ENCODE measurements at regions not wholly inside any gene's neighbourhood (a gene's known extent, or its start where the extent isn't known, plus 50 kb on each side); places are given as distances from the start of the nearest gene placed in this dataset.
"Not testable (repeated sequence)": the region's sequence is repeated elsewhere in the genome, so short reads cannot be mapped to it uniquely, and the experiment has no call there.

GRCh38 chr6:141460743-141461484 is 671.8 kb upstream of the GJE1 start:
- no peaks in the 10 kb centered on the region for H3K79me1 ChIP-seq (ENCODE audit: low read length)

GRCh38 chr6:141460245-141460644 is 672.5 kb upstream of the GJE1 start:
- WGBS (ENCODE audit: extremely low coverage, insufficient coverage, low lambda C conversion rate), result no CpG with 5 or more reads among the region's 5 CpGs
- peak overlapping the region; percentile 70 for H3K27ac ChIP-seq (ENCODE audit: low read depth, low read length)
- DNase-seq, result peak; percentile 94
- H3K56ac ChIP-seq (ENCODE audit: low read length); H3K79me2 ChIP-seq (ENCODE audit: control insufficient read depth, insufficient read depth, low read length); H2BK120ac ChIP-seq (ENCODE audit: low read depth, low read length); H3K36me3 ChIP-seq (ENCODE audit: control insufficient read depth, insufficient read depth, low read length); H2BK15ac ChIP-seq (replicated peaks; ENCODE audit: low read depth); H3K79me1 ChIP-seq (ENCODE audit: low read length); H3K9ac ChIP-seq (ENCODE audit: low read length); H3K4me3 ChIP-seq (ENCODE audit: low read length); H4K8ac ChIP-seq (ENCODE audit: low read depth, low read length); H3K4me1 ChIP-seq (ENCODE audit: control insufficient read depth, low read depth, low read length); H3K27me3 ChIP-seq (ENCODE audit: insufficient read depth, low read length, poor library complexity); H2AK5ac ChIP-seq (ENCODE audit: low read length); H3K23ac ChIP-seq (ENCODE audit: low read length); H2BK5ac ChIP-seq (ENCODE audit: low read length); H3K4me2 ChIP-seq (ENCODE audit: low read length); H4K5ac ChIP-seq (ENCODE audit: low read length): not testable (repeated sequence)
- H3K4ac ChIP-seq (ENCODE audit: low read depth, low read length), result peak overlapping the region; percentile 36
- peak overlapping the region; percentile 68 for H3K18ac ChIP-seq (ENCODE audit: low read length)

More at GRCh38 chr6:141460743-141461484, 671.8 kb upstream of the GJE1 start:
- no peak overlapping the region for H3K4me2 ChIP-seq (ENCODE audit: low read length)
- H3K27me3 ChIP-seq (ENCODE audit: insufficient read depth, low read length, poor library complexity), result no peaks in the 10 kb centered on the region
- H2AK5ac ChIP-seq (ENCODE audit: low read length), result no peak overlapping the region
- H3K27ac ChIP-seq (ENCODE audit: low read depth, low read length), result no peak overlapping the region
- H2BK120ac ChIP-seq (ENCODE audit: low read depth, low read length), result no peak overlapping the region
- no peak overlapping the region for H2BK15ac ChIP-seq (replicated peaks; ENCODE audit: low read depth)
- H2BK5ac ChIP-seq (ENCODE audit: low read length), result no peak overlapping the region
- no peak overlapping the region for H4K5ac ChIP-seq (ENCODE audit: low read length)
- no peak overlapping the region for H3K23ac ChIP-seq (ENCODE audit: low read length)
- no peak overlapping the region for H3K4ac ChIP-seq (ENCODE audit: low read depth, low read length)
- no peak overlapping the region for H3K4me3 ChIP-seq (ENCODE audit: low read length)
- no peak overlapping the region for H3K56ac ChIP-seq (ENCODE audit: low read length)
- H3K4me1 ChIP-seq (ENCODE audit: control insufficient read depth, low read depth, low read length), result no peaks in the 10 kb centered on the region
- no peaks in the 10 kb centered on the region for H3K36me3 ChIP-seq (ENCODE audit: control insufficient read depth, insufficient read depth, low read length)
- no peaks in the 10 kb centered on the region for H3K79me2 ChIP-seq (ENCODE audit: control insufficient read depth, insufficient read depth, low read length)
- peak overlapping the region; percentile 56 for H4K8ac ChIP-seq (ENCODE audit: low read depth, low read length)
- H3K18ac ChIP-seq (ENCODE audit: low read length), result peak overlapping the region; percentile 75
- DNase-seq, result peak; percentile 33
- WGBS (ENCODE audit: extremely low coverage, insufficient coverage, low lambda C conversion rate), result no CpG with 5 or more reads among the region's 1 CpG
- no peak overlapping the region for H3K9ac ChIP-seq (ENCODE audit: low read length)

DNA sequence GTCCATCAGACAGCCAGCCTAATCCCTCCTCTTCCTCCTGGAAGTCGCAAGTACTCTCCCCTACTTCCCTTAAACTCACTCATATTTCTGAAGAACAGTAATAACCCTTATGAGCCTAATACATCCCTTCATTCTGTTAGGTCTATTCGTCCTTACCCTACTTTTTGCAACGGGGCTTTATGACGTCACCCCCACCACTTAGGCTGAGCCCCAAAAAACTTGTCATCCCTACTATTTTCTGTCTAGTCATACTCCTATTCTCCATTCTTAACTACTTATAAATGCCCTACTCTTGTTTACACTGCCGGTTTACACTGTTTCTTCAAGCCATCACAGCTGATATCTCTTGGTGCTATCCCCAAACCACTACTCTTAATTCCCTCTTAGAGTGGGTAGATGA is 674.7 kb upstream of the GJE1 start:
- not testable (repeated sequence) for H3K56ac ChIP-seq (ENCODE audit: low read length)

DNA sequence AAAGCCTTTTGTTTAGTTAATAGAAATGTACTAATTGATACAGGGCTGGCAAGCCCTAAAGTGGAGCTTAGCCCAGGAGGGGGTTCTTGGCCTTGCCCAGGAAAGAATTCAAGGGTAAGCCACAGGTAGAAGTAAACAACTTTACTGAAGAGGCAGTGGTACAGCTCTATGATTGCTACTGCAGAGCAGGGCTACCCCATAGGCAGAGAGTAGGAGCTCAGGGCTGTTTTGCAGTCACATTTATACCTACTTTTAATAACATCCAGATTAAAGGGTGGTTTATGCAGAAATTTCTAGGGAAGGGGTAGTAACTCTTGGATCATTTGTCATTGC is 680.4 kb upstream of the GJE1 start:
- H3K23ac ChIP-seq (ENCODE audit: low read length), result no peak overlapping the region
- no peak overlapping the region for H2BK120ac ChIP-seq (ENCODE audit: low read depth, low read length)
- peak; percentile 18 for DNase-seq
- peak overlapping the region; percentile 39 for H3K56ac ChIP-seq (ENCODE audit: low read length)
- no peak overlapping the region for H2BK15ac ChIP-seq (replicated peaks; ENCODE audit: low read depth)
- H3K9ac ChIP-seq (ENCODE audit: low read length), result no peak overlapping the region
- H3K79me2 ChIP-seq (ENCODE audit: control insufficient read depth, insufficient read depth, low read length), result no peaks in the 10 kb centered on the region
- H3K27me3 ChIP-seq (ENCODE audit: insufficient read depth, low read length, poor library complexity), result no peaks in the 10 kb centered on the region
- no peak overlapping the region for H2AK5ac ChIP-seq (ENCODE audit: low read length)
- H3K79me1 ChIP-seq (ENCODE audit: low read length), result no peaks in the 10 kb centered on the region
- H2BK5ac ChIP-seq (ENCODE audit: low read length), result no peak overlapping the region
- H3K36me3 ChIP-seq (ENCODE audit: control insufficient read depth, insufficient read depth, low read length), result no peaks in the 10 kb centered on the region
- no peak overlapping the region for H3K4me2 ChIP-seq (ENCODE audit: low read length)
- H3K18ac ChIP-seq (ENCODE audit: low read length), result peak overlapping the region; percentile 41
- peak overlapping the region; percentile 78 for H3K27ac ChIP-seq (ENCODE audit: low read depth, low read length)
- H4K5ac ChIP-seq (ENCODE audit: low read length), result no peak overlapping the region
- H3K4ac ChIP-seq (ENCODE audit: low read depth, low read length), result peak overlapping the region; percentile 81
- H3K4me3 ChIP-seq (ENCODE audit: low read length), result no peak overlapping the region
- H3K4me1 ChIP-seq (ENCODE audit: control insufficient read depth, low read depth, low read length), result no peaks in the 10 kb centered on the region
- H4K8ac ChIP-seq (ENCODE audit: low read depth, low read length), result no peak overlapping the region

More for the DNA sequence above, 674.7 kb upstream of the GJE1 start:
- not testable (repeated sequence) for DNase-seq; H2BK15ac ChIP-seq (replicated peaks; ENCODE audit: low read depth); H2BK120ac ChIP-seq (ENCODE audit: low read depth, low read length); H3K4me3 ChIP-seq (ENCODE audit: low read length); H3K18ac ChIP-seq (ENCODE audit: low read length); H3K4me1 ChIP-seq (ENCODE audit: control insufficient read depth, low read depth, low read length); H3K79me1 ChIP-seq (ENCODE audit: low read length); H3K4ac ChIP-seq (ENCODE audit: low read depth, low read length); H3K36me3 ChIP-seq (ENCODE audit: control insufficient read depth, insufficient read depth, low read length); H4K8ac ChIP-seq (ENCODE audit: low read depth, low read length); H3K9ac ChIP-seq (ENCODE audit: low read length); H4K5ac ChIP-seq (ENCODE audit: low read length); H2AK5ac ChIP-seq (ENCODE audit: low read length); H3K4me2 ChIP-seq (ENCODE audit: low read length); H3K27me3 ChIP-seq (ENCODE audit: insufficient read depth, low read length, poor library complexity); H3K79me2 ChIP-seq (ENCODE audit: control insufficient read depth, insufficient read depth, low read length); H2BK5ac ChIP-seq (ENCODE audit: low read length); H3K23ac ChIP-seq (ENCODE audit: low read length); H3K27ac ChIP-seq (ENCODE audit: low read depth, low read length)
- no CpG with 5 or more reads among the region's 5 CpGs for WGBS (ENCODE audit: extremely low coverage, insufficient coverage, low lambda C conversion rate)

GRCh38 chr6:141451511-141452353 is 681.0 kb upstream of the GJE1 start:
- DNase-seq, result peak; percentile 87

More at GRCh38 chr6:141451511-141452353, 681.0 kb upstream of the GJE1 start:
- Histone ChIP-seq H2BK15ac (replicated peaks; ENCODE audit: low read depth) (no peak overlapping the region), H3K18ac (ENCODE audit: low read length) (peak overlapping the region; percentile 97), H3K4me2 (ENCODE audit: low read length) (no peak overlapping the region), H3K4me3 (ENCODE audit: low read length) (no peak overlapping the region), H4K8ac (ENCODE audit: low read depth, low read length) (no peak overlapping the region), H3K79me1 (ENCODE audit: low read length) (no peaks in the 10 kb centered on the region), H4K5ac (ENCODE audit: low read length) (no peak overlapping the region), H3K27me3 (ENCODE audit: insufficient read depth, low read length, poor library complexity) (no peaks in the 10 kb centered on the region), H3K27ac (ENCODE audit: low read depth, low read length) (peak overlapping the region; percentile 45), H2BK5ac (ENCODE audit: low read length) (no peak overlapping the region), H3K36me3 (ENCODE audit: control insufficient read depth, insufficient read depth, low read length) (no peaks in the 10 kb centered on the region), H3K56ac (ENCODE audit: low read length) (no peak overlapping the region), H2AK5ac (ENCODE audit: low read length) (no peak overlapping the region), H2BK120ac (ENCODE audit: low read depth, low read length) (no peak overlapping the region), H3K23ac (ENCODE audit: low read length) (no peak overlapping the region), H3K4me1 (ENCODE audit: control insufficient read depth, low read depth, low read length) (no peaks in the 10 kb centered on the region), H3K79me2 (ENCODE audit: control insufficient read depth, insufficient read depth, low read length) (no peaks in the 10 kb centered on the region), H3K9ac (ENCODE audit: low read length) (no peak overlapping the region), H3K4ac (ENCODE audit: low read depth, low read length) (peak overlapping the region; percentile 94)
- WGBS (ENCODE audit: extremely low coverage, insufficient coverage, low lambda C conversion rate), result no CpG with 5 or more reads among the region's 1 CpG

All from mesendoderm (in vitro differentiated cells).